NCI-H187 treated with DMSO at 0.1 percent for 48 hours (cell line): ENCODE measurements at regions not wholly inside any gene's neighbourhood (a gene's known extent, or its start where the extent isn't known, plus 50 kb on each side); places are given as distances from the start of the nearest gene placed in this dataset.

Source experiments
- DNase-seq: peaks from one replicate; lab custom pipeline; 2025; lab: John Stamatoyannopoulos, UW

DNA sequence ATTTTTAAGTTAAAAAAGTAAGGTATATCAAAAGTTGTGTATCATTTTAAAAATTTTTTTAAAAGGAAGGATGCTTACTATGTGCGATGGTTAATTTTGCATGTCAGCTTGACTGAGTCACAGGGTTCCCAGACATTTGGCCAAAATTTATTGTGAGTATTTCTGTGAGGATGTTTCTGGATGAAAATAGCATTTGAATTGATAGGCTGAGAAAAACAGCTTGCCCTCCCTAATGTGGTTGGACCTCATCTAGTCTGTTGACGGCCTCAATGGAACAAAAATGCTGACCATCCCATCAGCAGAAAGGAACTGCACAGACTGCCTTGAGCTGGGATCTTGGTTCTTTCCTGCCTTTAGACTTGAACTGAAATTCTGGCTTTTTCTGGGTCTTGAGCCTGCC is 724.5 kb downstream of the NCAM2 start:
- DNase-seq = no peak

- DNase-seq = no peak
These were observed 732.3 kb downstream of the NCAM2 start for GRCh38 chr21:21730512-21730911.

GRCh38 chr21:21731626-21732025 is 733.4 kb downstream of the NCAM2 start:
- no peak for DNase-seq

DNA sequence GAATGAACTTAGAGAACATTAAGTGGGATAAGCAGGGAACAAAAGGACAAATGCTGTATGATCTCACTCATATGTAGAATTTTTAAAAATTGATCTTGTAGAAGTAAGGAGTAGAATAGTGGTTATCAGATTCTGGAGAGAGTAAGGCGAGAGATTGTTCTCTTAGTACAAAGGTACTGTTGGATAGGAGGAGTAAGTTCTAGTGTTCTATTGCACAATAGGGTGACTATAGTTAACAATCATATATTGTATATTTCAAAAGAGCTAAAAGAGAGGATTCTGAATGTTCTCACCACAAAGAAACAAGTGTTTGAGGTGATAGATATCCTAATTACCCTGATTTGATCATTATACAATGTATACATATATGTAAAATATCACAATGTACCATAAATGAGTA is 735.9 kb downstream of the NCAM2 start:
- DNase-seq = no peak

DNA sequence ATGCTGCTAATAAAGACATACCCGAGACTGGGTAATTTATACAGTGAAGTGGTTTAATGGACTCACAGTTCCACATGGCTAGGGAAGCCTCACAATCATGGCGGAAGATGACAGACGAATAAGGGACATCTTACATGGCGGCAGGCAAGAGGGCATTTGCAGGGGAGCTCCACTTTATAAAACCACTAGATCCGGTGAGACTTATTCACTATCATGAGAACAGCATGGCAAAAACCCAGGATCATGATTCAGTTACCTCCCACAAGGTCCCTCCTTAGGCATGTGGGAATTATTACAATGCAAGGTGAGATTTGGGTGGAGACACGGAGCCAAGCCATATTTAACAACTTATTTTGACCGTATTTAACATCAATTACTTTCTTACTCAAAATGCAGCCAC is 739.0 kb downstream of the NCAM2 start:
- no peak for DNase-seq

- no peak for DNase-seq
These were observed 742.0 kb downstream of the NCAM2 start for GRCh38 chr21:21740207-21740606.

DNA sequence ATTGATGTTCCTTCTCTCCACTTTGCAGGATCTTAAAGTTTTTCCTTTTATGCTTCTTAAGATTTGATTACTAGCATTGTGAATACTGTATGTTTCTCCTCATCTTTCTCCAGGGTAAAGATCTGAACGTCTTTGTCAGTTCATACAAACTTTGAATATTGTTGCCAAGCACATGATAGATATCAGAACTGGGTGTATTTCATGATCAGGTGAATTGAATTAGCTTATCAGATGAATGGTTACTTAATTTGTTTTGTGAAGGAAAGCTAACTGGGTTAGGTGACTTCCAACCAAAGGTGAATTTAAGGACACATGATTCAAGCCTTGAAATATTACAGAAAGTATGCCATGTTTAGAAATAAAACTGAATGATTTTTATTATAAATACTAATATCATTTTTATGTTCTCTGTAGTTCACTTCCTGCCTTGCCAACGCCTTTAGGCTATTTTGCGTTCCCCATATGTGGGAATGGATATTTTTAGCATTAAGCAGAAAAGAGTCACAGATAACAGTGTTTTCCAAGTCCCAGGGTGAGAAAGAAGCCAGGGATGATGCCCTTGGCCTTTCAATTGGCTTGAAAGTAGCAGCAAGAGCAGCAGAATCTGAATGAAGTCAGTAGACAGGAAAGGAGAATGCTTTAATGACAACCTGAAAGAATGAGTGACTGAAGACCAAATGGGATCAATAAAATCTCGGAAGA is 752.1 kb downstream of the NCAM2 start:
- no peak for DNase-seq

DNA sequence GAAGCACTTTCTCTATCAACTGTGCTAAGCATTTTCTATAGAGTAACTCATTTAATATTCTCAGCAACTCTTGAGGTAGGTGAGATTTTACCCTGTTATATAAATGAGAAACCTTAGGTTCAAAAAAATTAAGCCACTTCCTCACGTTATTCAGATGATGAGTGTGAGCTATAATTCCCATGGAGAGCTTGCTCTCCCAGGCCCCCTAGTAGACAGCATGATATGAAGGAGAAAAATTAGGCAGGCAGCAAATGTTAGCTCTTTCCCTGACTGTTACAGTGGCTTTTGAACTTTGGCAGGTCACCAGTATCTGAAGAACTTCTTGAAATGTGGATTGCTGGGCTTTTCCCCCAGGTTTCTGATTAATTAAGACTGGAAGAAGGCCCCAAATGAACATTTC is 753.1 kb downstream of the NCAM2 start:
- no peak for DNase-seq

- no peak for DNase-seq
These were observed 764.6 kb downstream of the NCAM2 start for GRCh38 chr21:21762855-21763254.

DNA sequence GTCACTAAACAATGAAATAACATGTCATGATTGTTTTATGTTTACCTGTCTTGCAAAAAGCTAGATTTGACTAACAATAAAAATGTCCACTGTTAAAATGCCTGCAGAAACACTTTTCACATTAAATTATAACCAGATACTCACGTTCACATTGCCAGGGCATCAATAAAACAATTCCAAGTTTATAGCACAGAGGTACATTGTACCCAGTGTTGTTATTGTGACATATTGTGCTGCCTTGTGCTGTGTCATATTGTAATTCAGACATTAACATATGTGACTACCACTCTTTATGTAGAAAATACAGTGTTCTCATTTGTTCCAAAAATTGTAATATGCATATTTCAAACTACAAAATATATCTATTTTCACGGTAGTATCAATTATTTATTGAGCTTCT is 766.1 kb downstream of the NCAM2 start:
- DNase-seq = no peak

DNA sequence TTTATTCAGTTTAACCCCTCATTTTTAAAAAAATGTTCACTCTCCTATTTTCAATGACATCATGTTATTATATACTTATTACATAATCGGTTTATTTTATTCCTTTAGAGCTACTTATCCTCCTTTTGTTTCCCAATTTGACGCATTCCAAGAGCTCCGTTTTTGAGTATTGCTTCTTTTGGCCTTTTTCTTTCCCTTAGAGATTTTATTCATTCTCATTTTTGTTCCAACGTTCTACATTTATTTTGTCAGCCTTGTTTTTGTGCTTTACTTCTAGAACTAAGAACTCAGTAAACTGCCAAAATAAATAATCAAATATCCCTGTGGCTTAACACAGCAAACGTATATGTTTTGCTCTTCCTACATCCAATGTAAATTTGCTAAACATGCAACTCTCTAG is 769.1 kb downstream of the NCAM2 start:
- DNase-seq = no peak

- DNase-seq = no peak
These were observed 790.4 kb downstream of the NCAM2 start for GRCh38 chr21:21788591-21788990.

GRCh38 chr21:21801921-21802320 is 803.7 kb downstream of the NCAM2 start:
- no peak for DNase-seq

GRCh38 chr21:21806711-21807597 is 808.7 kb downstream of the NCAM2 start:
- DNase-seq = no peak

- no peak for DNase-seq
These were observed 809.3 kb downstream of the NCAM2 start for GRCh38 chr21:21807598-21807903.

DNA sequence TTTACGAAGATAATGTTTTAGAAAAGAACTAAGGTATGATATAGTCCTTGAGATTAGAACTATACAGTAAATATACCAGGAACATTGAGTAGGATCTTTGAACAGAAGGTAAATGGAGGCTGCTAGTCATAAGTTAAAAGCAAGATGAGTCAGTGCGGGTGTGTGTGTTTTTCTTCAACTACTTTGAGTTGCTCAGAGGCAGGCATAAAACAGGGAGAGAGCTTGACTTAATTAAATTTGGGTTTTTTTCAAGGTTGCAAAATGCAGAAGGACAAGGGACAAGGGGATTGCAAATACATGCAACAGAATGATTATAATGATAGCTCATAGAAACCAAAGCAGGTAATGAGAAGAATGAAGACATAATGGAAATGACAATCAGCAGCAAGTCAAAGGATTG is 815.1 kb downstream of the NCAM2 start:
- no peak for DNase-seq

DNA sequence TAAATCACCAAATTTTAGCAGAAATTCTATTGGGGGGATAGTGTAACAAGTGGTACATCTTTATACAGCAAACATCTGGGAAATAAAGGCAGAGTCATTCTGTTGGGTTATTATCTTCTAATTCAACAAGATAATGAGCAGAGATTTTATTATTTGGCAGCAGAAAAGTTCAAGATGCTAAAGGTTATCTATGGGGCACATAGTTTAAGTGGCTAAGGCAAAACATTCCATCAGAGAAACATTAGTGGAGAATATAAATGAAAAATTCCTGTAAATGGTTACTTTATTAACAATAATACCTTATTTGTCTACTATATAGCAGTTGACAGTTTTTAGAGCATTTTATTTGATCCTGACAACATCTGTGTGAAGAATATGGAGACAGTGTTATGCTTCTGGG is 815.7 kb downstream of the NCAM2 start:
- DNase-seq = no peak

DNA sequence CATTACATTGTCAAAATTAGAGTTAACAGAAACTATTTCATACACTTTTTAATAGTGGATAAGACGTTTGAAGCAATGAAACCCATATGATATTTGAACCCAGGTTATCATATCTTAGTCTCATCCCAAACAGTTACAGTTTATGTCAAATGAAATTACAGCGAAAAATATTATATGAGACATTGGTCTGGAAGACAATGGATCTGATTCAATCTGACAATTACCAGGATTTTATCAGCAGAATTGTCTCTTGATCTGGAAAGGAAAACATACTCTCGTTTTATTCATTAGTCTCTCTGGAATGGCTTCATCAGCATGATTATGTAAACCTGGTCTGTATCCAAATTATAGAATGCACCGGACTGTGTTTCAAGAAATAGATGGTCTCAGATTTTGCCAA is 818.6 kb downstream of the NCAM2 start:
- DNase-seq = no peak

GRCh38 chr21:21818898-21819297 is 820.7 kb downstream of the NCAM2 start:
- no peak for DNase-seq

DNA sequence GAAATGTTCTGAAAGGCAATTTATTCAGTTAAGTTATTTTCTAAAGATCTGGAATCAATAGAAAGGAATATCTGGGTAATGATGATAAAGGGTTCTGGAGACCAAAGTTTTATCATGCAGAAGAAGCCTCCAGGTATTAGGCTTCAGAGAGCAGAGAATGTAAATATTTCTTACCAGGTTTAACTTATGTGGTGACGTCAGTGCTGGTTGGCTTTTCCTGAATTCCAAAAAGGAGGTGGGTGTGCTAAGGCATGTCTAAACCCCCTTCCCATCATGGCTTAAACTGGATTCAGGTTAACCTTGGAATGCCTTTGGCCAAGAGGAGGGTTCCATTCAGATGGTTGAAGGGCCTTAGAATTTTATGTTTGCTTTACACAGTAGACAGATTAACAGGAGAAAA is 829.9 kb downstream of the NCAM2 start:
- DNase-seq = no peak

- DNase-seq = no peak
These were observed 832.8 kb downstream of the NCAM2 start for GRCh38 chr21:21831036-21831435.

DNA sequence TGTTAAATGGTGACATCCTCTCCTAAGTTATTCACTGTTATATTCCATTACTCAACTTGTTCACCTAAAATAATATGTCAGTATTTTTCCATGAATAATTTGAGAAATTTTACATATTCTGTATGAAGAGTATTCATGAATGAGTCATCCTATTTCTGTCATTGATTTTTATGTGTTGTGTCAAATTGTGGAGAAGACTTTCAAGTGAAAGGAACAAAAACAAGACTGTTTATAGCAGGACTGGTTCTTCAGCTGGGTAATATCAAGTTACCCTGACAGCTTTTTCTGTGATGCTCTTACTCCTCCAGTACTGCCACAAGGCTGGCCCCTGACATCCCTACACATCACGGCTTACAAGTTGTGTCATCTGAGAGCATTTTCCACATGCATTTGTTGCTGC is 847.7 kb downstream of the NCAM2 start:
- no peak for DNase-seq

DNA sequence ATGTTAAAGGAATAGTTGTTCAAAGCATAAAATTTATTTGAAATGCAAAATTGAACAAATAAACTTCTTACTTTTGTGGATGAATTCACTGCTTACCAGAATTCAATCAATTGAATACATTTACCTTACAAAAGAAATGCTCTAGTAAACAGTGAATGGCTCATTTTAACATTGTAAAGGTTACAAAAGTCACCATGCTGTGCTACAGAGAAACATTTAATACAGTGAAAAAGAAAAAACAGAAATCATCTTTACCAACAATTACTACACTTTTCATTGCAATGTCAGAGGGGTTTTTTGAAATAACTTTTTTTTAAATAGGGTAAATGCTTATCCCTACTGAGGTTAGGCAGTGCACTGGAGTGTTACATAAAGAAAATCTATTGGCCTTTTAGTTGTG is 853.0 kb downstream of the NCAM2 start:
- no peak for DNase-seq

GRCh38 chr21:21851657-21852056 is 853.4 kb downstream of the NCAM2 start:
- DNase-seq = no peak
